Activated naive CD8-positive, alpha-beta T cell treated with anti-CD3 and anti-CD28 coated beads, Interleukin-2, amount 10 ng/mL, durations not matched to agents 7 days and 5 days (primary cell): ENCODE measurements at regions not wholly inside any gene's neighbourhood (a gene's known extent, or its start where the extent isn't known, plus 50 kb on each side); places are given as distances from the start of the nearest gene placed in this dataset.

Experiments used
- ATAC-seq: fragments of 150-1000 bp; cut with Tn5 transposase; one replicate; pipeline ENCODE4 v1.10.0; 2021; ENCODE audit warnings: low read depth, moderate library complexity
- POLR2A ChIA-PET: fragments of 350-600 bp; sonication (Branson Sonifier 250); formaldehyde crosslinking; loops from one replicate; lab custom pipeline; 2021; ENCODE audit warnings: antibody characterized with exemption; lab: Charles Lee
- DNase-seq: peaks from one replicate; pipeline ENCODE4 v3.0.0; 2021
- H3K27ac Mint-ChIP-seq: one replicate; pipeline ENCODE4 v1.8.0; 2022; ENCODE audit warnings: mild to moderate bottlenecking, mixed read lengths
- H3K27me3 Mint-ChIP-seq: one replicate; pipeline ENCODE4 v1.8.0; 2022; ENCODE audit warnings: mild to moderate bottlenecking, moderate library complexity, mixed read lengths
- H3K36me3 Mint-ChIP-seq: one replicate; pipeline ENCODE4 v1.8.0; 2021; ENCODE audit warnings: mild to moderate bottlenecking, mixed read lengths
- H3K4me1 Mint-ChIP-seq: one replicate; pipeline ENCODE4 v1.8.0; 2021; ENCODE audit warnings: mixed read lengths
- H3K4me3 Mint-ChIP-seq: one replicate; pipeline ENCODE4 v1.8.0; 2022; ENCODE audit warnings: mild to moderate bottlenecking, moderate library complexity, mixed read lengths
- H3K9me3 Mint-ChIP-seq: one replicate; pipeline ENCODE4 v1.8.0; 2021; ENCODE audit warnings: mixed read lengths

- H3K4me3 Mint-ChIP-seq: no peak overlapping the region
- no peaks in the 10 kb centered on the region for H3K4me1 Mint-ChIP-seq
- H3K36me3 Mint-ChIP-seq: no peaks in the 10 kb centered on the region
- ATAC-seq: no peak
- peaks cover 2% of the 10 kb centered on the region for H3K9me3 Mint-ChIP-seq
- H3K27ac Mint-ChIP-seq: no peak overlapping the region
- DNase-seq: no peak
- POLR2A ChIA-PET: no interaction called here
- no peaks in the 10 kb centered on the region for H3K27me3 Mint-ChIP-seq
Measured at GRCh38 chr1:80217377-80217986, 1211.0 kb upstream of the ADGRL4 start.

- Mint-ChIP-seq H3K4me1 (no peaks in the 10 kb centered on the region), H3K27me3 (no peaks in the 10 kb centered on the region), H3K9me3 (peaks cover 2% of the 10 kb centered on the region), H3K4me3 (no peak overlapping the region), H3K36me3 (no peaks in the 10 kb centered on the region), H3K27ac (no peak overlapping the region)
- DNase-seq: no peak
- no peak for ATAC-seq
- POLR2A ChIA-PET: no interaction called here
Measured at GRCh38 chr1:80214888-80215540, 1208.5 kb upstream of the ADGRL4 start.

- POLR2A ChIA-PET: no interaction called here
- H3K36me3 Mint-ChIP-seq: no peaks in the 10 kb centered on the region
- no peak for ATAC-seq
- no peak overlapping the region for H3K27ac Mint-ChIP-seq
- no peak for DNase-seq
- peaks cover 2% of the 10 kb centered on the region for H3K9me3 Mint-ChIP-seq
- H3K4me1 Mint-ChIP-seq: no peaks in the 10 kb centered on the region
- H3K4me3 Mint-ChIP-seq: no peak overlapping the region
- no peaks in the 10 kb centered on the region for H3K27me3 Mint-ChIP-seq
Measured at GRCh38 chr1:80212948-80213347, 1206.4 kb upstream of the ADGRL4 start.

GRCh38 chr1:80211691-80212380 is 1205.3 kb upstream of the ADGRL4 start:
- Mint-ChIP-seq H3K4me3 (no peak overlapping the region), H3K27ac (no peak overlapping the region), H3K9me3 (peaks cover 2% of the 10 kb centered on the region), H3K36me3 (no peaks in the 10 kb centered on the region), H3K4me1 (no peaks in the 10 kb centered on the region), H3K27me3 (no peaks in the 10 kb centered on the region)
- POLR2A ChIA-PET: no interaction called here
- ATAC-seq (no peak), DNase-seq (no peak)

GRCh38 chr1:80202118-80202517 is 1195.6 kb upstream of the ADGRL4 start:
- H3K36me3 Mint-ChIP-seq: no peaks in the 10 kb centered on the region
- ATAC-seq: no peak
- POLR2A ChIA-PET: no interaction called here
- H3K27ac Mint-ChIP-seq: no peak overlapping the region
- no peak overlapping the region for H3K4me3 Mint-ChIP-seq
- no peak for DNase-seq
- no peaks in the 10 kb centered on the region for H3K9me3 Mint-ChIP-seq
- H3K4me1 Mint-ChIP-seq: no peaks in the 10 kb centered on the region
- no peaks in the 10 kb centered on the region for H3K27me3 Mint-ChIP-seq

GRCh38 chr1:80194221-80194620 is 1187.7 kb upstream of the ADGRL4 start:
- DNase-seq: no peak
- Mint-ChIP-seq H3K27me3 (no peaks in the 10 kb centered on the region), H3K9me3 (peaks cover 3% of the 10 kb centered on the region), H3K4me3 (no peak overlapping the region), H3K27ac (no peak overlapping the region), H3K36me3 (no peaks in the 10 kb centered on the region), H3K4me1 (no peaks in the 10 kb centered on the region)
- no peak for ATAC-seq
- POLR2A ChIA-PET: no interaction called here

- H3K36me3 Mint-ChIP-seq: no peaks in the 10 kb centered on the region
- H3K27ac Mint-ChIP-seq: no peak overlapping the region
- POLR2A ChIA-PET: no interaction called here
- ATAC-seq: no peak
- H3K27me3 Mint-ChIP-seq: no peaks in the 10 kb centered on the region
- no peak overlapping the region for H3K4me3 Mint-ChIP-seq
- no peaks in the 10 kb centered on the region for H3K4me1 Mint-ChIP-seq
- DNase-seq: no peak
- H3K9me3 Mint-ChIP-seq: peaks cover 2% of the 10 kb centered on the region
Measured at GRCh38 chr1:80181418-80181817, 1174.9 kb upstream of the ADGRL4 start.

GRCh38 chr1:80171631-80172030 is 1165.1 kb upstream of the ADGRL4 start:
- Mint-ChIP-seq H3K9me3 (peaks cover 2% of the 10 kb centered on the region), H3K4me3 (no peak overlapping the region), H3K36me3 (no peaks in the 10 kb centered on the region), H3K27me3 (no peaks in the 10 kb centered on the region), H3K4me1 (no peaks in the 10 kb centered on the region), H3K27ac (no peak overlapping the region)
- no peak for DNase-seq
- no peak for ATAC-seq
- POLR2A ChIA-PET: no interaction called here

- Mint-ChIP-seq H3K27me3 (no peaks in the 10 kb centered on the region), H3K36me3 (no peaks in the 10 kb centered on the region), H3K4me3 (no peak overlapping the region), H3K27ac (no peak overlapping the region), H3K4me1 (no peaks in the 10 kb centered on the region), H3K9me3 (peaks cover 4% of the 10 kb centered on the region)
- ATAC-seq: no peak
- POLR2A ChIA-PET: no interaction called here
- DNase-seq: no peak
Measured at GRCh38 chr1:80170811-80171485, 1164.4 kb upstream of the ADGRL4 start.

GRCh38 chr1:80164150-80164549 is 1157.6 kb upstream of the ADGRL4 start:
- no peaks in the 10 kb centered on the region for H3K4me1 Mint-ChIP-seq
- ATAC-seq (no peak), DNase-seq (no peak)
- peaks cover 5% of the 10 kb centered on the region for H3K9me3 Mint-ChIP-seq
- H3K27ac Mint-ChIP-seq: no peak overlapping the region
- no peaks in the 10 kb centered on the region for H3K27me3 Mint-ChIP-seq
- H3K4me3 Mint-ChIP-seq: no peak overlapping the region
- POLR2A ChIA-PET: no interaction called here
- H3K36me3 Mint-ChIP-seq: no peaks in the 10 kb centered on the region

- Mint-ChIP-seq H3K27me3 (no peaks in the 10 kb centered on the region), H3K36me3 (no peaks in the 10 kb centered on the region), H3K4me3 (no peak overlapping the region), H3K9me3 (peaks cover 5% of the 10 kb centered on the region), H3K27ac (no peak overlapping the region), H3K4me1 (no peaks in the 10 kb centered on the region)
- no peak for ATAC-seq
- DNase-seq: no peak
- POLR2A ChIA-PET: no interaction called here
Measured at GRCh38 chr1:80163686-80164085, 1157.2 kb upstream of the ADGRL4 start.

GRCh38 chr1:80158771-80159170 is 1152.2 kb upstream of the ADGRL4 start:
- ATAC-seq (no peak), DNase-seq (no peak)
- H3K27ac Mint-ChIP-seq: no peak overlapping the region
- POLR2A ChIA-PET: no interaction called here
- H3K9me3 Mint-ChIP-seq: peaks cover 4% of the 10 kb centered on the region
- H3K4me3 Mint-ChIP-seq: no peak overlapping the region
- no peaks in the 10 kb centered on the region for H3K4me1 Mint-ChIP-seq
- no peaks in the 10 kb centered on the region for H3K36me3 Mint-ChIP-seq
- no peaks in the 10 kb centered on the region for H3K27me3 Mint-ChIP-seq

GRCh38 chr1:80158266-80158665 is 1151.7 kb upstream of the ADGRL4 start:
- Mint-ChIP-seq H3K9me3 (peaks cover 4% of the 10 kb centered on the region), H3K4me1 (no peaks in the 10 kb centered on the region), H3K27ac (no peak overlapping the region), H3K4me3 (no peak overlapping the region), H3K36me3 (no peaks in the 10 kb centered on the region), H3K27me3 (no peaks in the 10 kb centered on the region)
- DNase-seq (no peak), ATAC-seq (no peak)
- POLR2A ChIA-PET: no interaction called here

GRCh38 chr1:80155371-80155770 is 1148.8 kb upstream of the ADGRL4 start:
- Mint-ChIP-seq H3K4me3 (no peak overlapping the region), H3K27me3 (no peaks in the 10 kb centered on the region), H3K27ac (no peak overlapping the region), H3K9me3 (peaks cover 2% of the 10 kb centered on the region), H3K4me1 (no peaks in the 10 kb centered on the region), H3K36me3 (no peaks in the 10 kb centered on the region)
- ATAC-seq: no peak
- POLR2A ChIA-PET: no interaction called here
- no peak for DNase-seq
